HCT116 (cell line): ENCODE measurements at regions not wholly inside any gene's neighbourhood (a gene's known extent, or its start where the extent isn't known, plus 50 kb on each side); places are given as distances from the start of the nearest gene placed in this dataset.

Experiments
- CTCF ChIP-seq, 3 experiments: fragments of 200-600 bp in 1 of 3; sonication (generic) in 1 of 3; IDR thresholded peaks in 2 of 3; conservative IDR thresholded peaks in 1 of 3; 2 replicates each; pipeline ENCODE4 v1.5.1; 2012 to 2017; ENCODE audit warnings: low read depth in 2 of 3, low read length in 2 of 3, antibody characterized with exemption in 1 of 3, borderline replicate concordance in 1 of 3, control low read depth in 1 of 3, mild to moderate bottlenecking in 1 of 3, mixed read lengths in 1 of 3, mixed run types in 1 of 3, moderate library complexity in 1 of 3; ENCODE audit not compliant: insufficient read depth in 1 of 3
- ELF1 ChIP-seq: IDR thresholded peaks from 2 replicates; pipeline ENCODE4 v1.6.1; 2012; ENCODE audit warnings: low read depth, borderline replicate concordance
- JUND ChIP-seq: IDR thresholded peaks from 2 replicates; pipeline ENCODE4 v1.6.1; 2012
- POLR2A ChIP-seq: IDR thresholded peaks from 2 replicates; pipeline ENCODE4 v1.7.0; 2011; ENCODE audit warnings: borderline replicate concordance; ENCODE audit not compliant: insufficient read depth, insufficient read length; ENCODE audit errors: extremely low read depth
- POLR2AphosphoS5 ChIP-seq: IDR thresholded peaks from 2 replicates; pipeline ENCODE4 v1.6.1; 2011; ENCODE audit warnings: mild to moderate bottlenecking, low read depth, low read length, moderate library complexity
- SP1 ChIP-seq: IDR thresholded peaks from 2 replicates; pipeline ENCODE4 v1.6.1; 2012; ENCODE audit warnings: low read depth
- SRF ChIP-seq: IDR thresholded peaks from 2 replicates; pipeline ENCODE4 v1.6.1; 2012; ENCODE audit warnings: low read depth
- TCF7L2 ChIP-seq: IDR thresholded peaks from 2 replicates; pipeline ENCODE4 v1.7.0; 2011; ENCODE audit warnings: borderline replicate concordance, inconsistent platforms; ENCODE audit not compliant: insufficient read depth, insufficient read length; ENCODE audit errors: extremely low read depth
- ZBTB33 ChIP-seq: IDR thresholded peaks from 2 replicates; pipeline ENCODE4 v1.6.1; 2011; ENCODE audit warnings: mild to moderate bottlenecking, low read length, moderate library complexity; ENCODE audit not compliant: insufficient replicate concordance; ENCODE audit errors: extremely low read depth

- TF ChIP-seq CTCF (IDR thresholded peaks at IDR 0.05 in 2 of 3, conservative IDR thresholded peaks at IDR 0.05 in 1 of 3; ENCODE audit: borderline replicate concordance in 1 of 3, insufficient read depth in 1 of 3, low read depth in 2 of 3, low read length in 2 of 3) (no peak), POLR2AphosphoS5 (no peak), ZBTB33 (no peak), JUND (no peak), SP1 (no peak), SRF (no peak), ELF1 (no peak), POLR2A (no peak), TCF7L2 (no peak)
Measured at GRCh38 chr2:224173933-224174332, 134.8 kb upstream of the SERPINE2 start.
